Thyroid gland (tissue), 4 donors: ENCODE measurements at regions not wholly inside any gene's neighbourhood (a gene's known extent, or its start where the extent isn't known, plus 50 kb on each side); places are given as distances from the start of the nearest gene placed in this dataset.

Experiments
- DNase-seq, 2 donors: peaks; one replicate each; pipeline ENCODE4 v3.0.0-alpha.2; 2019
- H3K27ac ChIP-seq, 3 donors: fragments of 200-600 bp; sonication (generic); 1 replicate in 2 of 3; 2 replicates in 1 of 3; pipeline ENCODE4 v1.5.1; 2016 to 2019; ENCODE audit warnings: mild to moderate bottlenecking in 1 of 3, moderate library complexity in 1 of 3
- H3K27me3 ChIP-seq: fragments of 200-600 bp; sonication (generic); one replicate; pipeline ENCODE4 v1.5.1; 2019
- H3K36me3 ChIP-seq, 2 donors: fragments of 200-600 bp; sonication (generic); one replicate each; pipeline ENCODE4 v1.5.1; 2016 to 2019
- H3K4me1 ChIP-seq, 2 donors: fragments of 200-600 bp; sonication (generic); one replicate each; pipeline ENCODE4 v1.5.1; 2017 to 2019
- H3K4me3 ChIP-seq, 3 donors: fragments of 200-600 bp; sonication (generic); replicated peaks in 1 of 3; 1 replicate in 2 of 3; 2 replicates in 1 of 3; pipeline ENCODE4 v1.5.1; 2016; ENCODE audit warnings: mild to moderate bottlenecking in 1 of 3
- H3K9me3 ChIP-seq: fragments of 200-600 bp; sonication (generic); one replicate; pipeline ENCODE4 v1.5.1; 2017
- CTCF ChIP-seq, 6 experiments: fragments of 200-600 bp in 3 of 6; fragments of 450-650 bp in 3 of 6; sonication (generic) in 3 of 6; IDR thresholded peaks; one replicate each; pipeline ENCODE4 v1.5.1; 2016 to 2019; ENCODE audit warnings: antibody characterized with exemption in 6 of 6, mild to moderate bottlenecking in 2 of 6, inconsistent platforms in 1 of 6, moderate library complexity in 1 of 6
- POLR2A ChIP-seq, 2 donors: fragments of 450-650 bp; IDR thresholded peaks; one replicate each; pipeline ENCODE4 v1.6.1; 2017; ENCODE audit warnings: antibody characterized with exemption in 2 of 2, mild to moderate bottlenecking in 2 of 2, moderate library complexity in 1 of 2
- WGBS, 2 donors: methylation state at CpG; one replicate each; pipeline ENCODE4 v1.1.5; 2017; 5-methylcytosine and 5-hydroxymethylcytosine counted together
- intact Hi-C: fragments of 100-400 bp; cut with DNase I; formaldehyde crosslinking; loops from one replicate; pipeline ENCODE4 v1.15.1; 2023

GRCh38 chr4:35789899-35790574, 454.3 kb downstream of the ARAP2 start:
- Histone ChIP-seq H3K4me1 (no peaks in the 10 kb centered on the region), H3K27me3 (no peaks in the 10 kb centered on the region), H3K4me3 (no peak overlapping the region), H3K27ac (no peak overlapping the region), H3K36me3 (no peaks in the 10 kb centered on the region), H3K9me3 (no peaks in the 10 kb centered on the region)
- DNase-seq = no peak
- intact Hi-C loops = no loop called here
- WGBS, 2 donors = 63 to 71% methylated on average over 1 of the region's 1 CpG
- TF ChIP-seq POLR2A (IDR thresholded peaks at IDR 0.05) (no peak), CTCF (IDR thresholded peaks at IDR 0.05) (no peak)

- TF ChIP-seq CTCF (IDR thresholded peaks at IDR 0.05) (no peak), POLR2A (IDR thresholded peaks at IDR 0.05) (no peak)
- no peaks in the 10 kb centered on the region for H3K36me3 ChIP-seq
- H3K27me3 ChIP-seq = no peaks in the 10 kb centered on the region
- 72 to 83% methylated on average over 1 of the region's 1 CpG for WGBS, 2 donors
- no peaks in the 10 kb centered on the region for H3K4me1 ChIP-seq
- intact Hi-C loops = no loop called here
- DNase-seq = no peak
- H3K4me3 ChIP-seq = no peak overlapping the region
- H3K9me3 ChIP-seq = no peaks in the 10 kb centered on the region
- no peak overlapping the region for H3K27ac ChIP-seq
Observed at GRCh38 chr4:35793045-35793722, 451.1 kb downstream of the ARAP2 start.

- WGBS, 2 donors = 85 to 94% methylated on average over 1 of the region's 1 CpG
- TF ChIP-seq POLR2A (IDR thresholded peaks at IDR 0.05) = no peak
- no peak for TF ChIP-seq CTCF (IDR thresholded peaks at IDR 0.05)
Observed at GRCh38 chr4:35793766-35794165, 450.5 kb downstream of the ARAP2 start.

GRCh38 chr4:35800669-35801068, 443.6 kb downstream of the ARAP2 start:
- no peaks in the 10 kb centered on the region for H3K4me1 ChIP-seq
- TF ChIP-seq CTCF (IDR thresholded peaks at IDR 0.05) (no peak), POLR2A (IDR thresholded peaks at IDR 0.05) (no peak)
- intact Hi-C loops = no loop called here
- no peak overlapping the region for H3K27ac ChIP-seq
- no peaks in the 10 kb centered on the region for H3K27me3 ChIP-seq
- no peak for DNase-seq
- H3K9me3 ChIP-seq = no peaks in the 10 kb centered on the region
- 86% methylated on average over 5 of the region's 5 CpGs; no CpG with 5 or more reads in 1 of the 2 donors for WGBS, 2 donors
- no peak overlapping the region for H3K4me3 ChIP-seq
- no peaks in the 10 kb centered on the region for H3K36me3 ChIP-seq

More at GRCh38 chr4:35793766-35794165, 450.5 kb downstream of the ARAP2 start:
- Histone ChIP-seq H3K36me3 (no peaks in the 10 kb centered on the region), H3K4me3 (no peak overlapping the region), H3K9me3 (no peaks in the 10 kb centered on the region), H3K27ac (no peak overlapping the region), H3K27me3 (no peaks in the 10 kb centered on the region), H3K4me1 (no peaks in the 10 kb centered on the region)
- DNase-seq = no peak
- intact Hi-C loops = no loop called here

DNA sequence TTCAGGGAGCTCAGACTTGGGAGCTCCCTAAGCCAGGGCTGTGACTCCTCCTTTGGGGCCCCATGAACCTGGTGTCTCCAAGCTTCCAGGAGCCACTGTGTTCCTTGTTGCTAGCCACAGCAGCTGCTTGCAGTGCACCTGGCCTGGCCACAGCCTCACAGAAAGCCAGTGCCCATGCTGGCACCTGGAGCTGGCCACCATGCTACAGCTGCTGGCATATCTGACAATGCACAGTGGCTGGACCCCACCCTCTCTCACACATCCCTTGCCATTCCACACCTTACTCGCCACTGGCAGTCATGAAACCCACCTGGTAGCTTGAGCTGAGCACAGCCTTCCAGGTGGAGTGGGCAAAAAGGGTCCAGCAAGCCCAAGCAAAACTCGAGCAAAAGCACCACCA, 441.7 kb downstream of the ARAP2 start:
- WGBS, 2 donors = 94 to 96% methylated on average over 2 of the region's 2 CpGs
- TF ChIP-seq CTCF (IDR thresholded peaks at IDR 0.05) = no peak
- no peak for TF ChIP-seq POLR2A (IDR thresholded peaks at IDR 0.05)
- Histone ChIP-seq H3K4me3 (no peak overlapping the region), H3K36me3 (no peaks in the 10 kb centered on the region), H3K27me3 (no peaks in the 10 kb centered on the region), H3K27ac (no peak overlapping the region), H3K4me1 (no peaks in the 10 kb centered on the region), H3K9me3 (no peaks in the 10 kb centered on the region)
- no peak for DNase-seq
- intact Hi-C loops = no loop called here
